Upper lobe of left lung (tissue), 6 donors: ENCODE measurements at regions not wholly inside any gene's neighbourhood (a gene's known extent, or its start where the extent isn't known, plus 50 kb on each side); places are given as distances from the start of the nearest gene placed in this dataset.

Experiments used
- ATAC-seq, 2 donors: fragments of 200-7000 bp; cut with Tn5 transposase; one replicate each; pipeline ENCODE4 v1.9.1; 2022; ENCODE audit warnings: mild to moderate bottlenecking in 2 of 2, moderate library complexity in 2 of 2; ENCODE audit not compliant: low FRiP score in 2 of 2
- DNase-seq, 2 donors: peaks; one replicate each; pipeline ENCODE4 v3.0.0-alpha.2; 2019 to 2020
- H3K27ac ChIP-seq, 4 donors: fragments of 200-600 bp; sonication (generic); one replicate each; pipeline ENCODE4 v1.5.1; 2016 to 2019
- H3K27me3 ChIP-seq, 4 donors: fragments of 200-600 bp; sonication (generic); one replicate each; pipeline ENCODE4 v1.5.1; 2017 to 2019
- H3K36me3 ChIP-seq, 4 donors: fragments of 200-600 bp; sonication (generic); one replicate each; pipeline ENCODE4 v1.5.1; 2016 to 2019
- H3K4me1 ChIP-seq, 4 donors: fragments of 200-600 bp; sonication (generic); one replicate each; pipeline ENCODE4 v1.5.1; 2018 to 2019
- H3K4me3 ChIP-seq, 4 donors: fragments of 200-600 bp; sonication (generic); one replicate each; pipeline ENCODE4 v1.5.1; 2017 to 2019; ENCODE audit warnings: mild to moderate bottlenecking in 2 of 4, moderate library complexity in 1 of 4
- H3K9me3 ChIP-seq, 4 donors: fragments of 200-600 bp; sonication (generic); one replicate each; pipeline ENCODE4 v1.5.1; 2018 to 2019
- EP300 ChIP-seq, 4 donors: sonication (generic); formaldehyde crosslinking; IDR thresholded peaks; one replicate each; pipeline ENCODE4 v1.5.1; 2017; ENCODE audit warnings: antibody characterized with exemption in 4 of 4, control low read depth in 2 of 4
- POLR2A ChIP-seq, 4 donors: fragments of 450-650 bp; IDR thresholded peaks; one replicate each; pipeline ENCODE4 v1.5.1; 2016 to 2017; ENCODE audit warnings: antibody characterized with exemption in 4 of 4, mild to moderate bottlenecking in 2 of 4
- POLR2AphosphoS5 ChIP-seq, 2 donors: sonication (generic); formaldehyde crosslinking; IDR thresholded peaks; one replicate each; pipeline ENCODE4 v1.5.1; 2017; ENCODE audit warnings: antibody characterized with exemption in 2 of 2
- WGBS, 2 donors: methylation state at CpG; one replicate each; pipeline ENCODE4 v1.1.5; 2017 to 2018; 5-methylcytosine and 5-hydroxymethylcytosine counted together
- TF ChIP-seq, protein P1 (sequence below), 6 experiments: fragments of 450-650 bp in 4 of 6; fragments of 200-600 bp in 2 of 6; sonication (generic) in 2 of 6; IDR thresholded peaks; one replicate each; pipeline ENCODE4 v1.5.1; 2016 to 2019; ENCODE audit warnings: antibody characterized with exemption in 6 of 6
- donor health status: DM: no; HTN: no; CAD: no; lungs with moderate emphysema.
- donor health status: DM: no; HTN: yes; CAD: no; lungs with severe emphysema.

DNA sequence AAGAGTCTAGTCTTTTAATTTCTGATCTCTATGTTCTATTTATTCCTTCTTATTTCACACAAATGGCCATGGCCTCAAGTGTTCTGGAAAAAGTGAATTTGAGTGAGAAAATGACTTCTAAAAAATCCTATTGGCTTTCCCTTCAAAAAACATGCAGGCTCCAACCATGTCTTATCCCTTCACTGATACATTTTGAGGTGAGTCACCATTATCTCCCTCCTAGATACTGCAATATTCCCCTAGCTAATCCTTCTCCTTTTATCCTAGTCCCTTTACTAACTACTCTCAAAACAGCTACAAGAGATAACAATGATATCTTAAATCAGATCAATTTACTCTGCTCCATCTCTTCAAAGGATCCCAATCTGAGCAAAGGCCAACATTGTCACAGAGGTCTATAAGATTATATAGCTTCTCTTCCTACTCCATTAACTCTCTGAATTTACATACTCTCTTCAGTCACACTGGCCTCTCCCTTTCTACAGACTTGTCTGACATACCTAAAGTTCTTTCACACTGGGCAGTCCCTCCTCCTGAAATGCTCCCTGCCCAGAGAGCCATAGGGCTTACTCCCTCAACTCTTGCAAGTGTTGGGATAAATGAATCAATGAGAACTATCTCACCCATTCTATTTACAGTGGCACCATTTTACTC is 129.2 kb downstream of the TENT5A start:
- TF ChIP-seq EP300 (IDR thresholded peaks at IDR 0.05): no peak
- TF ChIP-seq, protein P1, sequence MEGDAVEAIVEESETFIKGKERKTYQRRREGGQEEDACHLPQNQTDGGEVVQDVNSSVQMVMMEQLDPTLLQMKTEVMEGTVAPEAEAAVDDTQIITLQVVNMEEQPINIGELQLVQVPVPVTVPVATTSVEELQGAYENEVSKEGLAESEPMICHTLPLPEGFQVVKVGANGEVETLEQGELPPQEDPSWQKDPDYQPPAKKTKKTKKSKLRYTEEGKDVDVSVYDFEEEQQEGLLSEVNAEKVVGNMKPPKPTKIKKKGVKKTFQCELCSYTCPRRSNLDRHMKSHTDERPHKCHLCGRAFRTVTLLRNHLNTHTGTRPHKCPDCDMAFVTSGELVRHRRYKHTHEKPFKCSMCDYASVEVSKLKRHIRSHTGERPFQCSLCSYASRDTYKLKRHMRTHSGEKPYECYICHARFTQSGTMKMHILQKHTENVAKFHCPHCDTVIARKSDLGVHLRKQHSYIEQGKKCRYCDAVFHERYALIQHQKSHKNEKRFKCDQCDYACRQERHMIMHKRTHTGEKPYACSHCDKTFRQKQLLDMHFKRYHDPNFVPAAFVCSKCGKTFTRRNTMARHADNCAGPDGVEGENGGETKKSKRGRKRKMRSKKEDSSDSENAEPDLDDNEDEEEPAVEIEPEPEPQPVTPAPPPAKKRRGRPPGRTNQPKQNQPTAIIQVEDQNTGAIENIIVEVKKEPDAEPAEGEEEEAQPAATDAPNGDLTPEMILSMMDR (IDR thresholded peaks at IDR 0.05): no peak
- no peak for TF ChIP-seq POLR2AphosphoS5 (IDR thresholded peaks at IDR 0.05)
- TF ChIP-seq POLR2A (IDR thresholded peaks at IDR 0.05): no peak
- no peak overlapping the region for H3K4me3 ChIP-seq
- no peak overlapping the region for H3K27ac ChIP-seq
- no peak for ATAC-seq
- H3K4me1 ChIP-seq: no peaks in the 10 kb centered on the region
- DNase-seq: no peak
- H3K27me3 ChIP-seq: no peaks in the 10 kb centered on the region
- no peaks in the 10 kb centered on the region for H3K36me3 ChIP-seq
- H3K9me3 ChIP-seq: no peaks in the 10 kb centered on the region

DNA sequence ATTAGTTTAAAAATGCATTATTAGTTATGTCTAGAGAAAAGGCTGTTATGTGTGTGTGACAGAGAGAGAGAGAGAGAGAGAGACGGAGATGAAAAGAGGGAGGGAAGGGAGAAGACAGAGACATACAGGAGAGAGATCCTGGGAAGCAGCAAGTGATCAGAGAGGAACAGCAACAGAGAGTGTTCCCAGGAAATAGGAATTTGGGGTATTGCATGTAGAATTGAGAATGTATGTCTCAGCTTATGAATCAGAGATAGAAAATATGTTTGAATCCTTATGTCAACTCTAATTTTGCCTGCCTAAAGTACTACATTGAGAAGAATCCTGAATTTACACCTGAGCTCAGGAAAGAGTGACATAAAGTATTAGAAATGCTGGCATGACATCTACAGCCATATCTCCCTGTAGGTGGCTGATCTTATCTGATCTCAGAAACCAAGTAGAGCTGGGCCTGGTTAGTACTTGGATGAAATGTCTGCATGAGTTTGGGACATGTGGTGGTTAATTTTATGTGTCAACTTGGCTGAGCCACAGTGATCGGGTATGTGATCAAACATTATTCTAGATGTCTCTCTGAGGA is 130.6 kb downstream of the TENT5A start:
- ATAC-seq (no peak), DNase-seq (no peak)
- H3K4me3 ChIP-seq: no peak overlapping the region
- H3K9me3 ChIP-seq: no peaks in the 10 kb centered on the region
- WGBS, 2 donors: 83 to 85% methylated on average over 2 of the region's 2 CpGs
- TF ChIP-seq, protein P1 (IDR thresholded peaks at IDR 0.05): no peak
- TF ChIP-seq POLR2A (IDR thresholded peaks at IDR 0.05) (no peak), POLR2AphosphoS5 (IDR thresholded peaks at IDR 0.05) (no peak), EP300 (IDR thresholded peaks at IDR 0.05) (no peak)
- no peaks in the 10 kb centered on the region for H3K27me3 ChIP-seq
- no peaks in the 10 kb centered on the region for H3K36me3 ChIP-seq
- no peaks in the 10 kb centered on the region for H3K4me1 ChIP-seq
- H3K27ac ChIP-seq: no peak overlapping the region

DNA sequence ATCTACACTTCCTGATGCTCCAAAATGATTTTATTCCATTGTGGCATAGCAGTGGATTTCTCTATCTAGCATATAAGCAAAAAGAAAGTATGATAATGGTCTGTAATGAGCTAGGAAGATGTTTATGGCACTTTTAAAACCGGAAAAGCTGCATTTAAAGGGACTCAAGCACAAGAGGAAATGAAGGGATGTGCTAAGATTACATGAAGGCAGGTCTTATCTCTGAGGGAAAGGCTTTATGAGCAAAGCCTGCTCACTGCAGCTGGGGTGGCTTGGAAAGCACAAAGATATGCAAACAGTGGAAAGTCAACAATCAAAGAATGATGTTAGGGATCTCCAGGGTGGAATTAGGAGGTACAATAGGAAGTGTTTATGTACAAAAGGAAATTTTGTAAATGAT is 138.2 kb downstream of the TENT5A start:
- Histone ChIP-seq H3K9me3 (no peaks in the 10 kb centered on the region), H3K27ac (no peak overlapping the region), H3K4me3 (no peak overlapping the region), H3K36me3 (no peaks in the 10 kb centered on the region), H3K27me3 (no peaks in the 10 kb centered on the region), H3K4me1 (peaks cover 0 to 9% (median 4%) of the 10 kb centered on the region in 4 donors)
- DNase-seq: no peak
- TF ChIP-seq POLR2A (IDR thresholded peaks at IDR 0.05) (no peak), POLR2AphosphoS5 (IDR thresholded peaks at IDR 0.05) (no peak), EP300 (IDR thresholded peaks at IDR 0.05) (no peak)
- TF ChIP-seq, protein P1 (IDR thresholded peaks at IDR 0.05): no peak
- ATAC-seq: no peak
- WGBS, 2 donors: 3 to 12% methylated on average over 1 of the region's 1 CpG

DNA sequence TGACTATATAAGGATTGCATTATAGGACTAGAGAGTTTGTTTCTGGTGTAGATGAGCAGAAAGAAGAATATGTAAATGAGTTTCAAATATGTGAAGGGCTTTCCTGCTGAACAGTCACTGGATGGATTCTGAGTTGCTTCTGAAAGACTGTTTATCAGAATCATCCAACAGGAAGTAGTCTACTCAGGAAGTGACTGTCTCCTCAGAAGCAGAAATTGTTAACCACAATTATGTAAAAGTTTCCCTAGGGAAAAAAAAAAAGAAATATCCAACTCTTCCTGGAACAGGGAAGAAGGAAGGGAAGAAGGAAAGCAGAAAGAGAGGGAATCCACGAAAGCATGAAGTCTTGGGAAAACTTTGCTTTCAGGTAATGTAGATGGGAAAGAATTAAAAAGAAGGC is 138.9 kb downstream of the TENT5A start:
- DNase-seq (no peak), ATAC-seq (no peak)
- TF ChIP-seq POLR2AphosphoS5 (IDR thresholded peaks at IDR 0.05) (no peak), EP300 (IDR thresholded peaks at IDR 0.05) (no peak), POLR2A (IDR thresholded peaks at IDR 0.05) (no peak)
- TF ChIP-seq, protein P1 (IDR thresholded peaks at IDR 0.05): no peak
- Histone ChIP-seq H3K4me1 (peaks cover 0 to 9% (median 4%) of the 10 kb centered on the region in 4 donors), H3K36me3 (no peaks in the 10 kb centered on the region), H3K9me3 (no peaks in the 10 kb centered on the region), H3K4me3 (no peak overlapping the region), H3K27ac (no peak overlapping the region), H3K27me3 (no peaks in the 10 kb centered on the region)
- 24 to 55% methylated on average over 1 of the region's 1 CpG for WGBS, 2 donors

DNA sequence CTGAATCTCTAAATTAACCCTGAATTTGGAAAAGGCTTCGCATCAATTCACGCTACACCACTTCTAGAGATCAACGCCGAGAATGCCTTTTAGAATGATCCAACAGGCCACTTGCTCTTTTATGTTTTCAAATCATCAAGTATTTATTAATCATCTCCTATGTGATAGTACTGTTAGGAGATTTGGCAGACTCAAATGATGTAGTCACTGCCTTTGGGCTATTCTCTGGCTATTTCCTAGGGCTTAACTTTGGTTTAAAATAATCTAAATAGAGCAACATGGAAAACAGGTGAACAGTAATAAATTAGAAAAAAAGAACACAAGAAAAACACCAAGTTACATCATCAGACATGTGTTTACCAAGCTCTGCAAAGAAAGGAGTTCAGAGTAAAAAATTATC is 140.3 kb downstream of the TENT5A start:
- TF ChIP-seq POLR2A (IDR thresholded peaks at IDR 0.05) (no peak), POLR2AphosphoS5 (IDR thresholded peaks at IDR 0.05) (no peak), EP300 (IDR thresholded peaks at IDR 0.05) (no peak)
- TF ChIP-seq, protein P1 (IDR thresholded peaks at IDR 0.05): no peak
- Histone ChIP-seq H3K36me3 (no peaks in the 10 kb centered on the region), H3K9me3 (no peaks in the 10 kb centered on the region), H3K4me3 (no peak overlapping the region), H3K27me3 (no peaks in the 10 kb centered on the region), H3K4me1 (peaks cover 0 to 9% (median 4%) of the 10 kb centered on the region in 4 donors), H3K27ac (no peak overlapping the region)
- ATAC-seq (no peak), DNase-seq (no peak)
- 97 to 98% methylated on average over 4 of the region's 4 CpGs for whole genome bisulfite sequencing, 2 donors
